ENCODE measurements at regions not wholly inside any gene's neighbourhood (a gene's known extent, or its start where the extent isn't known, plus 50 kb on each side); places are given as distances from the start of the nearest gene placed in this dataset.

DNA sequence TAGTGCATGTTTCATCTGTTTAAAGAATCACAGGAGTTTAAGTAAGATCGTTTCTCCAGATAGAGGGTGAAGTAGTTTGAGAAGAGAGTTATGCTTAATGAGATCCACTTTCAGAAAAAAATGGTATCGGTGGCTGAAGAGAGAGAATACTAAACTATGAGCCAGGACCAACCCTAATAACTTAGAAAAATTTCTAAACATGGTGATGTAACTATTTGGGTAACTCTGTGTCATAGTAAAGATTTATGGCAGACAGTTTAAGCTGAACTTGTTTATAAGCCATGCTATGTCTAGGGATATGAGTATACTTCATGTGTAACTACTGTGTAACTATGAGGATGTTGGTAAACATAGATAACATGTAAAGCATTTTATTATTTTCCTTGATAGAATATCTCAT is 489.5 kb downstream of the KCNJ2 start:
- TF ChIP-seq CTCF (IDR thresholded peaks at IDR 0.05) = no peak
- H3K36me3 Mint-ChIP-seq (ENCODE audit: low read depth) = no peaks in the 10 kb centered on the region
- CTCF ChIA-PET = no interaction called here
- POLR2A ChIA-PET = no interaction called here
- H3K27me3 Mint-ChIP-seq = no peaks in the 10 kb centered on the region
- H3K4me1 Mint-ChIP-seq (ENCODE audit: low read depth) = no peaks in the 10 kb centered on the region
- no peak for DNase-seq
- H3K4me3 Mint-ChIP-seq = no peak overlapping the region
- H3K9me3 Mint-ChIP-seq = no peaks in the 10 kb centered on the region
- H3K27ac Mint-ChIP-seq = no peak overlapping the region
- intact Hi-C loops (cut with micrococcal nuclease) = no loop called here
- no peak for ATAC-seq

DNA sequence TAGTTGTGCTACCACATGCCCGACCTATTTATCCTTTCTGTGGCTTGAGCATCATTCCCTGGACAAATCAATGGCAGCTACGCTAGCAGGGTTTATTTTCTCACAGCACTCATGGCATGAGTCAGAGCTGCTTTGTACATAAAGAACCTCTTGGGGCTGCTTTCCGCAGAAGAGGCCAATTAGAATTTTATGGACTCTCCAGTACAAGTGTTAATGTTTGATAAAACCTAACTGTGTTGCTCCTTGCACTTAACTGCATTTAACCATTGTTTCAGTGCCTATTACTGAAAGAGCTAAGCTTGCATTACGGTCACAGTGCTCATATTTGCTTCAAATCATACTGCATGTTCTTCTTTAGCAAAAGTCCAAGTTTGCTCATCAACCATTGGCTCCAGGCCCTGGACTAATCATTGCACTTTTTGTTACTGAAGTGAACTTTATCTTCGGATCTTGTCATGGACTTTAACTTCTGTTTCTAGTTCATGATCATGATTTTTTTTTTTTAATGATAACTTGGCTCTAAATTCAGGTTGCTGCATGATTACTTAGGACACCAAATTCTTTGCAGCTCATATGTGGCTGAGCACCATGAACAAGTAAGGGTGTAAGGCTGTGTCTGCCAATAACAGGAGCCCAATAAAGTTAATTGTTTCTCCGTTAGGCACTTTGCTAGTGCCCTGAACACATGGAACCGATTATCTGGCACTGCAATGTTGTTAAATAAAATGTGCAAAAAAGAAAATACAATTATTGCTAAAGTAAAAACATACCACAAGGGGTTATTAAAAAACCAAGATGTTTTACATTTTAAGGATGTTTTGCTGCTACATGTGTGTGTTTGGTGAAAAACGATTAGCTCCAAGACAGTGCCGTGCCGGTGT is 492.2 kb downstream of the KCNJ2 start:
- H3K4me1 Mint-ChIP-seq (ENCODE audit: low read depth) = no peaks in the 10 kb centered on the region
- CTCF ChIA-PET = interaction anchor here (0.6 kb wide), 1 partner anchor 601 kb away, joined by 3 read pairs; no protein-coding TSS in a partner anchor
- H3K4me3 Mint-ChIP-seq = no peak overlapping the region
- H3K36me3 Mint-ChIP-seq (ENCODE audit: low read depth) = no peaks in the 10 kb centered on the region
- no peaks in the 10 kb centered on the region for H3K9me3 Mint-ChIP-seq
- no peak for DNase-seq
- no peaks in the 10 kb centered on the region for H3K27me3 Mint-ChIP-seq
- intact Hi-C loops (cut with micrococcal nuclease) = no loop called here
- POLR2A ChIA-PET = no interaction called here
- H3K27ac Mint-ChIP-seq = no peak overlapping the region
- no peak for ATAC-seq
- TF ChIP-seq CTCF (IDR thresholded peaks at IDR 0.05) = no peak

DNA sequence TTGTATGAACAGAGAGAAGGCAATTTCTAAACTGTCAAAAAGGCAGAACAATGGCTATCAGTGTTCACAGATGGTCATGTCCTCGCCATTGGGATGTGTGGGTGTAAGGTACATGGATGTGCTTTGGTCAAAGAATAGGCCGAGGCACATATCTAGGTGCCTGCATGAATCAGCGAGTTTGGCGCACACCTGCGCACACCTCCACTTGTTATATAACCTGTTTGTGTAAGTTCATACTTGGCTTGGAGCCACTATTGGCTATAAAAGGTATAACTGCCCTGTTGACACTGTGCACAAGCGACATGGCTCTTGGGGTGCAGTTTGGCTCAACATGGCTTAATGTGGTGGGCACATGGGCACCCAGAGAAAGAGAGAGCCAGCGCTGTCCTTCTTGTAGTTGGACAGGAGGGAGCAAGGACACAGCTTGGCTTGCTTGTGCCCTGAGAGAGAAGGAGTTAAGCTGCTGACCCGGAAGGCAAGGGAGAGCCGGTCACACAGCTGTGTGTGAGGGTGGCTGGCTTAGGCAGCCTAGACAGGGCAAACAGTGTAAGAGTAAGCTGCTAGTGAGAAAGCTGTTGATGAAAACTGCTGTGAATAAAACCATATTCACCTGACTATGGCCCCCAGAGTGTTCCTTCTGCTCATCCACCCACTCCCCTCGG is 499.1 kb downstream of the KCNJ2 start:
- H3K27me3 Mint-ChIP-seq = no peaks in the 10 kb centered on the region
- ATAC-seq (no peak), DNase-seq (no peak)
- H3K36me3 Mint-ChIP-seq (ENCODE audit: low read depth) = no peaks in the 10 kb centered on the region
- ChIA-PET POLR2A (no interaction called here), CTCF (no interaction called here)
- no peaks in the 10 kb centered on the region for H3K4me1 Mint-ChIP-seq (ENCODE audit: low read depth)
- no peak overlapping the region for H3K27ac Mint-ChIP-seq
- intact Hi-C loops (cut with micrococcal nuclease) = no loop called here
- TF ChIP-seq CTCF (IDR thresholded peaks at IDR 0.05) = no peak
- H3K9me3 Mint-ChIP-seq = no peaks in the 10 kb centered on the region
- no peak overlapping the region for H3K4me3 Mint-ChIP-seq

- ChIA-PET CTCF (no interaction called here), POLR2A (no interaction called here)
- no peak for TF ChIP-seq CTCF (IDR thresholded peaks at IDR 0.05)
Observed at GRCh38 chr17:70668938-70669778, 499.8 kb downstream of the KCNJ2 start.

More at GRCh38 chr17:70668938-70669778, 499.8 kb downstream of the KCNJ2 start:
- Mint-ChIP-seq H3K36me3 (ENCODE audit: low read depth) (no peaks in the 10 kb centered on the region), H3K27me3 (no peaks in the 10 kb centered on the region), H3K4me3 (no peak overlapping the region), H3K4me1 (ENCODE audit: low read depth) (no peaks in the 10 kb centered on the region), H3K27ac (no peak overlapping the region), H3K9me3 (no peaks in the 10 kb centered on the region)
- intact Hi-C loops (cut with micrococcal nuclease) = no loop called here
- ATAC-seq (no peak), DNase-seq (no peak)

Measured in activated CD8-positive, alpha-beta T cell treated with anti-CD3 and anti-CD28 coated beads for 36 hours (primary cell).